Left ventricle myocardium inferior (tissue), 1 donor: ENCODE measurements at regions not wholly inside any gene's neighbourhood (a gene's known extent, or its start where the extent isn't known, plus 50 kb on each side); places are given as distances from the start of the nearest gene placed in this dataset.
A peak's percentile ranks its signal among the peaks of the same experiment; 100 is the strongest.

Experiments used
- DNase-seq: peaks from one replicate; pipeline ENCODE4 v3.0.0-alpha.2; 2020
- H3K27ac ChIP-seq: fragments of 200-600 bp; replicated peaks from 2 replicates; pipeline ENCODE4 v1.8.0; 2021
- H3K27me3 ChIP-seq: fragments of 200-600 bp; 2 replicates; pipeline ENCODE4 v1.8.0; 2021; ENCODE audit warnings: low read depth
- H3K36me3 ChIP-seq: fragments of 200-600 bp; 2 replicates; pipeline ENCODE4 v1.8.0; 2021
- H3K4me1 ChIP-seq: fragments of 200-600 bp; 2 replicates; pipeline ENCODE4 v1.8.0; 2021
- H3K4me3 ChIP-seq: fragments of 200-600 bp; 2 replicates; pipeline ENCODE4 v1.8.0; 2021; ENCODE audit warnings: mild to moderate bottlenecking, moderate library complexity
- H3K9me3 ChIP-seq: fragments of 200-600 bp; replicated peaks from 2 replicates; pipeline ENCODE4 v1.8.0; 2021
- CTCF ChIP-seq: fragments of 200-600 bp; IDR thresholded peaks from 2 replicates; pipeline ENCODE4 v1.8.0; 2021; ENCODE audit warnings: antibody characterized with exemption, mild to moderate bottlenecking, borderline replicate concordance
- intact Hi-C: fragments of 100-400 bp; cut with micrococcal nuclease; formaldehyde crosslinking; loops from one replicate; pipeline ENCODE4 v1.11.0; 2022
- donor health status: DM: no; HTN: yes; CAD: no; lungs with severe emphysema.

- peaks cover 3% of the 10 kb centered on the region for H3K27me3 ChIP-seq
- H3K4me1 ChIP-seq = no peaks in the 10 kb centered on the region
- H3K9me3 ChIP-seq = peaks cover 1% of the 10 kb centered on the region
- intact Hi-C loops = no loop called here
- no peak for TF ChIP-seq CTCF
- no peak overlapping the region for H3K27ac ChIP-seq
- H3K4me3 ChIP-seq = no peak overlapping the region
- no peak for DNase-seq
- no peaks in the 10 kb centered on the region for H3K36me3 ChIP-seq
Measured at GRCh38 chr5:110258460-110259216, 467.8 kb downstream of the TMEM232 start.

GRCh38 chr5:110262749-110263148 lies 463.7 kb downstream of the TMEM232 start:
- Histone ChIP-seq H3K36me3 (no peaks in the 10 kb centered on the region), H3K4me1 (peaks cover 3% of the 10 kb centered on the region), H3K27me3 (peaks cover 3% of the 10 kb centered on the region), H3K9me3 (no peaks in the 10 kb centered on the region), H3K4me3 (no peak overlapping the region), H3K27ac (no peak overlapping the region)
- DNase-seq = no peak
- intact Hi-C loops = no loop called here
- TF ChIP-seq CTCF = no peak

- H3K36me3 ChIP-seq = no peaks in the 10 kb centered on the region
- H3K27me3 ChIP-seq = peaks cover 3% of the 10 kb centered on the region
- no peaks in the 10 kb centered on the region for H3K9me3 ChIP-seq
- TF ChIP-seq CTCF = no peak
- no peak for DNase-seq
- intact Hi-C loops = no loop called here
- H3K4me3 ChIP-seq = no peak overlapping the region
- H3K4me1 ChIP-seq = peaks cover 3% of the 10 kb centered on the region
- H3K27ac ChIP-seq = peak overlapping the region; percentile 16
Measured at GRCh38 chr5:110264661-110265060, 461.8 kb downstream of the TMEM232 start.

- peaks cover 3% of the 10 kb centered on the region for H3K4me1 ChIP-seq
- H3K9me3 ChIP-seq = no peaks in the 10 kb centered on the region
- H3K27ac ChIP-seq = peak overlapping the region; percentile 16
- H3K27me3 ChIP-seq = peaks cover 3% of the 10 kb centered on the region
- intact Hi-C loops = no loop called here
- no peaks in the 10 kb centered on the region for H3K36me3 ChIP-seq
- no peak for TF ChIP-seq CTCF
- no peak for DNase-seq
- no peak overlapping the region for H3K4me3 ChIP-seq
Measured at GRCh38 chr5:110265162-110265561, 461.3 kb downstream of the TMEM232 start.

- intact Hi-C loops = no loop called here
- Histone ChIP-seq H3K27ac (no peak overlapping the region), H3K4me1 (peaks cover 3% of the 10 kb centered on the region), H3K9me3 (no peaks in the 10 kb centered on the region), H3K4me3 (no peak overlapping the region), H3K36me3 (no peaks in the 10 kb centered on the region), H3K27me3 (no peaks in the 10 kb centered on the region)
- no peak for DNase-seq
- TF ChIP-seq CTCF = no peak
Measured at GRCh38 chr5:110267714-110268113, 458.8 kb downstream of the TMEM232 start.
